Mesenchymal stem cell (in vitro differentiated cells and primary cell): ENCODE measurements at regions not wholly inside any gene's neighbourhood (a gene's known extent, or its start where the extent isn't known, plus 50 kb on each side); places are given as distances from the start of the nearest gene placed in this dataset.

Experiments used
- DNase-seq: peaks from one replicate; pipeline ENCODE4 v3.0.0-alpha.2; 2013
- H2AFZ ChIP-seq: one replicate; pipeline ENCODE4 v1.6.1; 2013; ENCODE audit warnings: low read depth, mild to moderate bottlenecking, control low read depth, inconsistent platforms, low read length, moderate library complexity
- H2AK5ac ChIP-seq: 2 replicates; pipeline ENCODE4 v1.6.1; 2013; ENCODE audit warnings: low read length, moderate library complexity, mild to moderate bottlenecking, inconsistent platforms; ENCODE audit not compliant: severe bottlenecking
- H2BK120ac ChIP-seq: one replicate; pipeline ENCODE4 v1.6.1; 2013; ENCODE audit warnings: low read depth, mild to moderate bottlenecking, inconsistent platforms, low read length, moderate library complexity
- H2BK12ac ChIP-seq, 2 experiments: one replicate each; pipeline ENCODE4 v1.6.1; 2013; ENCODE audit warnings: inconsistent platforms in 2 of 2, low read length in 2 of 2, mild to moderate bottlenecking in 2 of 2, moderate library complexity in 2 of 2, control low read depth in 1 of 2
- H2BK15ac ChIP-seq: one replicate; pipeline ENCODE4 v1.6.1; 2013; ENCODE audit warnings: mild to moderate bottlenecking, low read depth, inconsistent platforms; ENCODE audit not compliant: poor library complexity, severe bottlenecking
- H2BK5ac ChIP-seq: 2 replicates; pipeline ENCODE4 v1.6.1; 2013; ENCODE audit warnings: low read depth, mild to moderate bottlenecking, low read length, control low read depth, inconsistent platforms; ENCODE audit not compliant: poor library complexity, severe bottlenecking
- H3K14ac ChIP-seq, 2 experiments: one replicate each; pipeline ENCODE4 v1.6.1; 2013; ENCODE audit warnings: inconsistent platforms in 2 of 2, low read length in 2 of 2, control low read depth in 1 of 2, mild to moderate bottlenecking in 1 of 2, moderate library complexity in 1 of 2
- H3K18ac ChIP-seq, 2 experiments: one replicate each; pipeline ENCODE4 v1.6.1; 2013; ENCODE audit warnings: inconsistent platforms in 2 of 2, low read length in 2 of 2, control low read depth in 1 of 2, low read depth in 1 of 2, mild to moderate bottlenecking in 1 of 2
- H3K23ac ChIP-seq, 2 experiments: one replicate each; pipeline ENCODE4 v1.6.1; 2013; ENCODE audit warnings: inconsistent platforms in 2 of 2, low read length in 2 of 2, mild to moderate bottlenecking in 2 of 2, moderate library complexity in 2 of 2, control low read depth in 1 of 2
- H3K27ac ChIP-seq: 2 replicates; pipeline ENCODE4 v1.5.1; 2013; ENCODE audit warnings: mild to moderate bottlenecking, moderate library complexity, low read length, control low read depth, inconsistent platforms; ENCODE audit not compliant: poor library complexity, severe bottlenecking
- H3K27me3 ChIP-seq, 2 experiments: 2 replicates each; pipeline versions ENCODE4 v1.6.1 to v1.7.0; 2013; ENCODE audit warnings: low read length in 2 of 2, mild to moderate bottlenecking in 2 of 2, moderate library complexity in 2 of 2, control low read depth in 1 of 2, inconsistent platforms in 1 of 2; ENCODE audit not compliant: control insufficient read depth in 1 of 2, insufficient read depth in 1 of 2
- H3K36me3 ChIP-seq, 2 experiments: 2 replicates each; pipeline versions ENCODE4 v1.6.1 to v1.7.0; 2013; ENCODE audit warnings: low read length in 2 of 2, control low read depth in 1 of 2, inconsistent platforms in 1 of 2, low read depth in 1 of 2, mild to moderate bottlenecking in 1 of 2; ENCODE audit not compliant: insufficient read depth in 2 of 2, control insufficient read depth in 1 of 2
- H3K4ac ChIP-seq, 2 experiments: one replicate each; pipeline ENCODE4 v1.6.1; 2013; ENCODE audit warnings: inconsistent platforms in 2 of 2, low read length in 2 of 2, mild to moderate bottlenecking in 2 of 2, moderate library complexity in 2 of 2, control low read depth in 1 of 2, low read depth in 1 of 2
- H3K4me1 ChIP-seq: 2 replicates; pipeline ENCODE4 v1.6.1; 2013; ENCODE audit warnings: low read depth, low read length, control low read depth; ENCODE audit not compliant: control insufficient read depth, insufficient read depth
- H3K4me2 ChIP-seq: 2 replicates; pipeline ENCODE4 v1.6.1; 2013; ENCODE audit warnings: low read length, mild to moderate bottlenecking, inconsistent platforms; ENCODE audit not compliant: poor library complexity, severe bottlenecking
- H3K4me3 ChIP-seq, 2 experiments: 2 replicates each; pipeline versions ENCODE4 v1.5.1 to v1.7.0; 2013; ENCODE audit warnings: low read length in 2 of 2, mild to moderate bottlenecking in 2 of 2, control low read depth in 1 of 2, low read depth in 1 of 2; ENCODE audit not compliant: insufficient read depth in 1 of 2
- H3K79me1 ChIP-seq: replicated peaks from 2 replicates; pipeline ENCODE4 v1.6.1; 2013; ENCODE audit warnings: mild to moderate bottlenecking, control low read depth, low read length, inconsistent platforms; ENCODE audit not compliant: poor library complexity, severe bottlenecking
- H3K9ac ChIP-seq: 2 replicates; pipeline ENCODE4 v1.7.0; 2013; ENCODE audit warnings: mild to moderate bottlenecking, low read length, moderate library complexity
- H3K9me3 ChIP-seq: 2 replicates; pipeline ENCODE4 v1.7.0; 2013; ENCODE audit warnings: mild to moderate bottlenecking, low read length; ENCODE audit not compliant: control insufficient read depth
- H4K8ac ChIP-seq: one replicate; pipeline ENCODE4 v1.6.1; 2013; ENCODE audit warnings: inconsistent platforms, mild to moderate bottlenecking, low read length, moderate library complexity
- H4K91ac ChIP-seq: one replicate; pipeline ENCODE4 v1.6.1; 2013; ENCODE audit warnings: mild to moderate bottlenecking, low read length, inconsistent platforms
- WGBS: methylation state at CpG from one replicate; pipeline ENCODE4 v1.1.7; 2013; ENCODE audit warnings: mixed read lengths; 5-methylcytosine and 5-hydroxymethylcytosine counted together

- Histone ChIP-seq H3K18ac (no peak overlapping the region), H2AFZ (no peak overlapping the region), H2AK5ac (no peak overlapping the region), H3K4me2 (no peak overlapping the region), H2BK5ac (no peak overlapping the region), H3K4me3 (no peak overlapping the region), H3K27me3 (no peaks in the 10 kb centered on the region), H3K14ac (no peak overlapping the region), H3K9me3 (peaks cover 2% of the 10 kb centered on the region), H2BK15ac (no peak overlapping the region), H3K4ac (no peak overlapping the region), H3K79me1 (no peaks in the 10 kb centered on the region), H3K9ac (no peak overlapping the region), H2BK12ac (no peak overlapping the region), H4K91ac (no peak overlapping the region), H2BK120ac (no peak overlapping the region), H4K8ac (no peak overlapping the region), H3K36me3 (no peaks in the 10 kb centered on the region), H3K23ac (no peak overlapping the region), H3K27ac (no peak overlapping the region), H3K4me1 (no peaks in the 10 kb centered on the region)
- WGBS, result no CpG with 5 or more reads among the region's 1 CpG
- DNase-seq, result no peak
These were observed 186.3 kb downstream of the PTN start for GRCh38 chr7:137157256-137157655.

- 82% methylated on average over 1 of the region's 2 CpGs for WGBS
These were observed 191.9 kb downstream of the PTN start for GRCh38 chr7:137151690-137152052.

GRCh38 chr7:137151041-137151689, 192.4 kb downstream of the PTN start:
- no peak overlapping the region for H2BK15ac ChIP-seq
- 8% methylated on average over 2 of the region's 5 CpGs for WGBS
- no peaks in the 10 kb centered on the region for H3K36me3 ChIP-seq
- H2BK12ac ChIP-seq, result no peak overlapping the region
- H3K9ac ChIP-seq, result no peak overlapping the region
- H3K9me3 ChIP-seq, result no peaks in the 10 kb centered on the region
- H3K4ac ChIP-seq, result no peak overlapping the region
- H2AFZ ChIP-seq, result no peak overlapping the region
- no peak overlapping the region for H4K91ac ChIP-seq
- no peaks in the 10 kb centered on the region for H3K79me1 ChIP-seq
- no peak overlapping the region for H2BK5ac ChIP-seq
- H3K27me3 ChIP-seq, result no peaks in the 10 kb centered on the region
- peak overlapping the region in 1 of 2 experiments; percentile 2 for H3K18ac ChIP-seq
- peak; percentile 82 for DNase-seq
- no peak overlapping the region for H3K4me3 ChIP-seq
- no peak overlapping the region for H4K8ac ChIP-seq
- H3K23ac ChIP-seq, result no peak overlapping the region
- no peak overlapping the region for H2BK120ac ChIP-seq
- no peak overlapping the region for H3K14ac ChIP-seq
- peak overlapping the region; percentile 35 for H3K27ac ChIP-seq
- no peak overlapping the region for H3K4me2 ChIP-seq
- H3K4me1 ChIP-seq, result peaks cover 4% of the 10 kb centered on the region
- no peak overlapping the region for H2AK5ac ChIP-seq

More at GRCh38 chr7:137151690-137152052, 191.9 kb downstream of the PTN start:
- Histone ChIP-seq H4K91ac (no peak overlapping the region), H3K9me3 (no peaks in the 10 kb centered on the region), H2BK12ac (no peak overlapping the region), H2BK5ac (no peak overlapping the region), H3K18ac (no peak overlapping the region), H3K79me1 (no peaks in the 10 kb centered on the region), H2AK5ac (no peak overlapping the region), H4K8ac (no peak overlapping the region), H3K27me3 (no peaks in the 10 kb centered on the region), H2BK15ac (no peak overlapping the region), H3K36me3 (no peaks in the 10 kb centered on the region), H3K4me1 (peaks cover 4% of the 10 kb centered on the region), H3K4me3 (no peak overlapping the region), H2AFZ (no peak overlapping the region), H3K4ac (no peak overlapping the region), H3K23ac (no peak overlapping the region), H3K14ac (no peak overlapping the region), H3K9ac (no peak overlapping the region), H3K4me2 (no peak overlapping the region), H2BK120ac (no peak overlapping the region), H3K27ac (no peak overlapping the region)
- DNase-seq, result no peak

GRCh38 chr7:137147338-137147720, 196.2 kb downstream of the PTN start:
- Histone ChIP-seq H3K18ac (peak overlapping the region in 1 of 2 experiments; percentile 23), H3K27ac (no peak overlapping the region), H3K4me2 (no peak overlapping the region), H4K8ac (no peak overlapping the region), H2AFZ (no peak overlapping the region), H2AK5ac (no peak overlapping the region), H3K23ac (no peak overlapping the region), H3K36me3 (no peaks in the 10 kb centered on the region), H3K79me1 (no peaks in the 10 kb centered on the region), H2BK120ac (no peak overlapping the region), H3K9ac (no peak overlapping the region), H3K4me1 (peaks cover 4% of the 10 kb centered on the region), H2BK15ac (peak overlapping the region; percentile 6), H3K4ac (no peak overlapping the region), H3K27me3 (no peaks in the 10 kb centered on the region), H2BK12ac (peak overlapping the region in 1 of 2 experiments; percentile 14), H2BK5ac (no peak overlapping the region), H3K9me3 (no peaks in the 10 kb centered on the region), H3K4me3 (no peak overlapping the region), H3K14ac (no peak overlapping the region), H4K91ac (no peak overlapping the region)
- DNase-seq, result no peak
- WGBS, result 80% methylated on average over 3 of the region's 3 CpGs
